Spleen (tissue), 7 donors: ENCODE measurements at regions not wholly inside any gene's neighbourhood (a gene's known extent, or its start where the extent isn't known, plus 50 kb on each side); places are given as distances from the start of the nearest gene placed in this dataset.
"Not testable (repeated sequence)": the region's sequence is repeated elsewhere in the genome, so short reads cannot be mapped to it uniquely, and the experiment has no call there.

ENCODE experiments used
- CTCF ChIP-seq, 11 experiments: fragments of 200-600 bp in 7 of 11; fragments of 450-650 bp in 4 of 11; sonication (generic) in 4 of 11; IDR thresholded peaks in 8 of 11; conservative IDR thresholded peaks in 3 of 11; 1 replicate in 7 of 11; 2 replicates in 4 of 11; pipeline versions ENCODE4 v1.4.0 to v1.8.0; 2016 to 2021; ENCODE audit warnings: antibody characterized with exemption in 11 of 11, inconsistent platforms in 4 of 11, mild to moderate bottlenecking in 1 of 11
- POLR2A ChIP-seq, 3 donors: fragments of 450-650 bp; IDR thresholded peaks; one replicate each; pipeline ENCODE4 v1.5.1; 2017; ENCODE audit warnings: antibody characterized with exemption in 3 of 3, mild to moderate bottlenecking in 1 of 3
- POLR2AphosphoS5 ChIP-seq, 3 donors: sonication (generic); formaldehyde crosslinking; IDR thresholded peaks; one replicate each; pipeline ENCODE4 v1.5.1; 2017; ENCODE audit warnings: antibody characterized with exemption in 3 of 3
- donor health status: DM: no; HTN: no; CAD: no; lungs with moderate emphysema.
- donor health status: DM: no; HTN: no; CAD: no.
- donor health status: DM: no; HTN: no; CAD: no.

- TF ChIP-seq CTCF (IDR thresholded peaks at IDR 0.05 in 8 of 11, conservative IDR thresholded peaks at IDR 0.05 in 3 of 11); POLR2A (IDR thresholded peaks at IDR 0.05); POLR2AphosphoS5 (IDR thresholded peaks at IDR 0.05): not testable (repeated sequence)
Observed at GRCh38 chr14:105734241-105734640, 207.9 kb downstream of the TMEM121 start.
